B cell (primary cell): ENCODE measurements at regions not wholly inside any gene's neighbourhood (a gene's known extent, or its start where the extent isn't known, plus 50 kb on each side); places are given as distances from the start of the nearest gene placed in this dataset.

Experiments
- ATAC-seq: fragments of 200-7000 bp; cut with Tn5 transposase; one replicate; pipeline ENCODE4 v1.10.0; 2021; ENCODE audit warnings: low read depth, mild to moderate bottlenecking, moderate number of reproducible peaks, moderate library complexity
- CTCF ChIA-PET: fragments of 350-600 bp; sonication (Branson Sonifier 250); formaldehyde crosslinking; loops from one replicate; lab custom pipeline; 2021; ENCODE audit warnings: antibody characterized with exemption, inconsistent platforms; lab: Charles Lee
- POLR2A ChIA-PET: fragments of 350-600 bp; sonication (Branson Sonifier 250); formaldehyde crosslinking; loops from one replicate; lab custom pipeline; 2021; ENCODE audit warnings: antibody characterized with exemption; lab: Charles Lee
- DNase-seq: peaks from one replicate; pipeline ENCODE4 v3.0.0; 2013
- H2AFZ ChIP-seq: 2 replicates; pipeline ENCODE4 v1.6.1; 2012; ENCODE audit warnings: mild to moderate bottlenecking, low read depth, low read length; ENCODE audit not compliant: insufficient read depth, poor library complexity, severe bottlenecking
- H3K27ac ChIP-seq, 2 donors: 1 replicate in 1 of 2; 2 replicates in 1 of 2; pipeline ENCODE4 v1.5.1; 2012 to 2013; ENCODE audit warnings: low read length in 2 of 2, mild to moderate bottlenecking in 2 of 2, moderate library complexity in 1 of 2
- H3K27me3 ChIP-seq, 4 experiments: fragments of 200-600 bp in 1 of 4; sonication (generic) in 1 of 4; replicated peaks in 1 of 4; 1 replicate in 2 of 4; 2 replicates in 2 of 4; pipeline versions ENCODE4 v1.6.1 to v1.7.0; 2013 to 2016; ENCODE audit warnings: low read length in 3 of 4, mild to moderate bottlenecking in 2 of 4, mixed read lengths in 1 of 4, moderate library complexity in 1 of 4; ENCODE audit not compliant: insufficient read depth in 4 of 4, control insufficient read depth in 3 of 4; ENCODE audit errors: control extremely low read depth in 1 of 4
- H3K36me3 ChIP-seq, 2 experiments: replicated peaks in 1 of 2; 1 replicate in 1 of 2; 2 replicates in 1 of 2; pipeline versions ENCODE4 v1.6.1 to v1.7.1; 2013; ENCODE audit warnings: low read length in 1 of 2; ENCODE audit not compliant: insufficient read depth in 2 of 2, control insufficient read depth in 1 of 2; ENCODE audit errors: control extremely low read depth in 1 of 2, extremely low read depth in 1 of 2
- H3K4me1 ChIP-seq, 2 donors: fragments of 200-600 bp in 1 of 2; sonication (generic) in 1 of 2; 1 replicate in 1 of 2; 2 replicates in 1 of 2; pipeline versions ENCODE4 v1.5.1 to v1.6.1; 2013 to 2017; ENCODE audit warnings: low read length in 2 of 2; ENCODE audit not compliant: control insufficient read depth in 2 of 2, insufficient read depth in 2 of 2
- H3K4me2 ChIP-seq: replicated peaks from 2 replicates; pipeline ENCODE3; 2012; ENCODE audit warnings: mild to moderate bottlenecking, low read depth, low read length; ENCODE audit not compliant: poor library complexity, severe bottlenecking
- H3K4me3 ChIP-seq, 5 experiments: fragments of 200-600 bp in 1 of 5; sonication (generic) in 1 of 5; 1 replicate in 3 of 5; 2 replicates in 2 of 5; pipeline versions ENCODE4 v1.5.1 to v1.7.0; 2011 to 2016; ENCODE audit warnings: low read length in 4 of 5, mild to moderate bottlenecking in 4 of 5, low read depth in 2 of 5, control low read depth in 1 of 5, moderate library complexity in 1 of 5; ENCODE audit not compliant: insufficient read depth in 1 of 5; ENCODE audit errors: control extremely low read depth in 1 of 5, extremely low read depth in 1 of 5
- H3K79me2 ChIP-seq: fragments of 200-600 bp; sonication (generic); one replicate; pipeline ENCODE4 v1.6.0; 2016; ENCODE audit warnings: low read length; ENCODE audit not compliant: control insufficient read depth, insufficient read depth
- H3K9ac ChIP-seq: fragments of 200-600 bp; sonication (generic); 2 replicates; pipeline ENCODE4 v1.6.1; 2017; ENCODE audit warnings: mild to moderate bottlenecking, low read length, moderate library complexity
- H3K9me3 ChIP-seq, 3 donors: one replicate each; pipeline versions ENCODE4 v1.6.1 to v1.7.1; 2013; ENCODE audit warnings: low read length in 2 of 3; ENCODE audit not compliant: control insufficient read depth in 2 of 3, insufficient read depth in 1 of 3; ENCODE audit errors: control extremely low read depth in 1 of 3
- H4K20me1 ChIP-seq: 2 replicates; pipeline ENCODE4 v1.6.0; 2012; ENCODE audit warnings: mild to moderate bottlenecking, low read length; ENCODE audit not compliant: insufficient read depth, control insufficient read depth, poor library complexity, severe bottlenecking
- H3K27ac Mint-ChIP-seq: one replicate; pipeline ENCODE4 v1.8.0; 2021; ENCODE audit warnings: mixed read lengths
- H3K27me3 Mint-ChIP-seq: one replicate; pipeline ENCODE4 v1.8.0; 2021; ENCODE audit warnings: mixed read lengths
- H3K4me1 Mint-ChIP-seq: one replicate; pipeline ENCODE4 v1.8.0; 2021; ENCODE audit warnings: mixed read lengths
- H3K4me3 Mint-ChIP-seq: one replicate; pipeline ENCODE4 v1.8.0; 2021; ENCODE audit warnings: mixed read lengths
- H3K9me3 Mint-ChIP-seq: one replicate; pipeline ENCODE4 v1.8.0; 2022; ENCODE audit warnings: mixed read lengths; ENCODE audit not compliant: insufficient read depth
- CTCF ChIP-seq: fragments of 200-600 bp; IDR thresholded peaks from one replicate; pipeline ENCODE4 v1.8.0; 2022; ENCODE audit warnings: antibody characterized with exemption, mild to moderate bottlenecking
- EZH2 ChIP-seq: IDR thresholded peaks from 2 replicates; pipeline ENCODE4 v1.6.1; 2012; ENCODE audit warnings: borderline replicate concordance, low read depth, mild to moderate bottlenecking, moderate library complexity, low read length; ENCODE audit not compliant: insufficient read depth, poor library complexity, severe bottlenecking
- WGBS: methylation state at CpG from one replicate; pipeline ENCODE4 v1.1.5; 2013; ENCODE audit warnings: missing lambda C conversion rate; ENCODE audit not compliant: insufficient coverage; 5-methylcytosine and 5-hydroxymethylcytosine counted together
- intact Hi-C: fragments of 100-400 bp; cut with micrococcal nuclease; formaldehyde crosslinking; loops from one replicate; pipeline ENCODE4 v1.10.0; 2022

GRCh38 chr4:137678796-137679195, 146.5 kb upstream of the PCDH18 start:
- no peaks in the 10 kb centered on the region for H3K79me2 ChIP-seq
- ChIA-PET CTCF (no interaction called here), POLR2A (no interaction called here)
- H2AFZ ChIP-seq, result no peak overlapping the region
- no peaks in the 10 kb centered on the region for H3K9me3 ChIP-seq
- intact Hi-C loops, result no loop called here
- no peak overlapping the region for H3K4me3 ChIP-seq
- no peak overlapping the region for H3K4me2 ChIP-seq
- DNase-seq, result no peak
- H3K4me1 ChIP-seq, result no peaks in the 10 kb centered on the region
- no peaks in the 10 kb centered on the region for H3K36me3 ChIP-seq
- Mint-ChIP-seq H3K9me3 (peaks cover 2% of the 10 kb centered on the region), H3K4me1 (no peaks in the 10 kb centered on the region), H3K27ac (no peak overlapping the region), H3K4me3 (no peak overlapping the region), H3K27me3 (no peaks in the 10 kb centered on the region)
- no peak for ATAC-seq
- no peak overlapping the region for H3K9ac ChIP-seq
- H3K27me3 ChIP-seq, result no peaks in the 10 kb centered on the region
- H4K20me1 ChIP-seq, result no peaks in the 10 kb centered on the region
- TF ChIP-seq EZH2, result no peak
- no peak for TF ChIP-seq CTCF
- no peak overlapping the region for H3K27ac ChIP-seq
- no CpG with 5 or more reads among the region's 1 CpG for WGBS

- DNase-seq (no peak), ATAC-seq (no peak)
- H3K27ac ChIP-seq, result no peak overlapping the region
- H3K36me3 ChIP-seq, result no peaks in the 10 kb centered on the region
- no peak overlapping the region for H3K4me3 ChIP-seq
- H3K4me1 ChIP-seq, result no peaks in the 10 kb centered on the region
- no peaks in the 10 kb centered on the region for H3K4me1 Mint-ChIP-seq
- H3K27ac Mint-ChIP-seq, result no peak overlapping the region
- H2AFZ ChIP-seq, result no peak overlapping the region
- H4K20me1 ChIP-seq, result no peaks in the 10 kb centered on the region
- peaks cover 2% of the 10 kb centered on the region for H3K9me3 Mint-ChIP-seq
- no peak for TF ChIP-seq EZH2
- TF ChIP-seq CTCF, result no peak
- ChIA-PET CTCF (no interaction called here), POLR2A (no interaction called here)
- H3K27me3 ChIP-seq, result no peaks in the 10 kb centered on the region
- no peaks in the 10 kb centered on the region for H3K9me3 ChIP-seq
- no peaks in the 10 kb centered on the region for H3K79me2 ChIP-seq
- H3K4me3 Mint-ChIP-seq, result no peak overlapping the region
- no peak overlapping the region for H3K4me2 ChIP-seq
- no peaks in the 10 kb centered on the region for H3K27me3 Mint-ChIP-seq
- H3K9ac ChIP-seq, result no peak overlapping the region
- intact Hi-C loops, result no loop called here
These were observed 145.6 kb upstream of the PCDH18 start for GRCh38 chr4:137677863-137678262.
